NCI-H187 treated with DMSO at 0.1 percent for 48 hours (cell line): ENCODE measurements at regions not wholly inside any gene's neighbourhood (a gene's known extent, or its start where the extent isn't known, plus 50 kb on each side); places are given as distances from the start of the nearest gene placed in this dataset.
"Not testable (repeated sequence)": the region's sequence is repeated elsewhere in the genome, so short reads cannot be mapped to it uniquely, and the experiment has no call there.

Source experiments
- DNase-seq: peaks from one replicate; lab custom pipeline; 2025; lab: John Stamatoyannopoulos, UW

- DNase-seq, result no peak
Measured at GRCh38 chr18:38575648-38576047, 1010.0 kb upstream of the CELF4 start.

DNA sequence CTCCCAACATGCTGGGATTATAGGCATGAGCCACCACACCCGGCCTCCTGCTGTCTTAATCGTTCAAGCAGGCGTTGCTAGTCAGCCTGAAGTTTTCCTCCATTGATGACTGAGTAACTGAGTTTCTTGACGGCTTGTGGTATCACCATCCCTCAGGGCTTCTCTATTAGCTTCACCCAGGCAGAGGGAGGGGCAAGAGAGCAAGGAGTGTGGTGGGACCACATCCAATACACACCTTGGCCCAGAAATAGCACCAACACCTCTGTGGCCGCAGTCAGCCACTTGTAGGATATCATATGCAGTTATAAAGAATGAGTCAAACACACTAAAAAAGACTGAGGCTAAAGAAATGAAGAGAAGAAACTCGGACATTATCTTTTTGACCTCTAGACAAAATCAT, 1009.4 kb upstream of the CELF4 start:
- no peak for DNase-seq

DNA sequence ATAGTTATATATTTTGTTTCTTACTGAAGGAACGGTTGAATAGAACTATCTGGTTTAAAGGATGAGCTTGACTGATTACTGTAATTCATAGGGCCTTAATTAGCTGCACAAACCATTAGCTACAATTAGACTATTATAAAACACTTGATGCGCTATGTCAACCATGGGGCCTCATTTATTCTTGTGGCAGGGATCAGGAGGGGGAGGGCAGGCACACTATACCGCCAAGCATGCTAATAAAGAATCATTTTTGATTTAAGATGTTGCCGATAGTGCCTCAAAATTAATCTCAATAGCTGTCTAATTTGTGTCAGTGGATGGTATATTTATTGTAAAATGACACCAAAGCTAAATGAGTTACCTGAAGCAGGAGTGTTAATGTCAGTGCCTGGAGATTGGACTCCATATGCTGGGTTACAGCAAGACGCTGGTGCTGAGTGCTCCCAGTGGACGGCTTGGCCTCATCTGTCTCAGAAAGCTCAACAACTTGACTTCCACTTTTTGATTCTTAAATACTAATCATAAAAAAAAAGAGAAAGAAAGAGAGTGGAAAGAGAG, 1007.0 kb upstream of the CELF4 start:
- no peak for DNase-seq

DNA sequence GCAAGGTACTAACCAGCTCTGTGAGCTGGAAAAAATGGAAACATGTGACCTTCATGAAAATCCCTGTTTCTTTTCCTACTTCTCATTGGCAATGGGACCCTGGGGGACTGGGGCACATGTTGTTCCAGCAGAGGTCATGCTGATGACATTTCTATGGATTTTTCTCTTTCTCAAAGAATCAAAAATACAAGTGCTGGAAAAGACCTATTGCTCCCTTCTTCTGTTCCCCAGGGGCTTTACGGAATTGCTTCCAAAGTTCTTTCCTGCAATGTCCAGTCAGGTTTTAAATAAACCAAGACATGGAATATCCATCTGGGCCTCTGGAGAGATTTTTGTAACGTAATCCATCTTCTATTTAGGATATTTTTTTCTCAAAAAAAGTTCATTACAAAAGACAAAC, 1006.1 kb upstream of the CELF4 start:
- DNase-seq, result no peak

- no peak for DNase-seq
Measured at GRCh38 chr18:38565513-38565912, 999.9 kb upstream of the CELF4 start.

- no peak for DNase-seq
Measured at GRCh38 chr18:38563396-38563980, 997.9 kb upstream of the CELF4 start.

- DNase-seq, result no peak
Measured at GRCh38 chr18:38557006-38557405, 991.4 kb upstream of the CELF4 start.

GRCh38 chr18:38552732-38553321, 987.2 kb upstream of the CELF4 start:
- DNase-seq, result no peak

GRCh38 chr18:38551881-38552280, 986.3 kb upstream of the CELF4 start:
- no peak for DNase-seq

GRCh38 chr18:38545071-38545470, 979.5 kb upstream of the CELF4 start:
- no peak for DNase-seq

DNA sequence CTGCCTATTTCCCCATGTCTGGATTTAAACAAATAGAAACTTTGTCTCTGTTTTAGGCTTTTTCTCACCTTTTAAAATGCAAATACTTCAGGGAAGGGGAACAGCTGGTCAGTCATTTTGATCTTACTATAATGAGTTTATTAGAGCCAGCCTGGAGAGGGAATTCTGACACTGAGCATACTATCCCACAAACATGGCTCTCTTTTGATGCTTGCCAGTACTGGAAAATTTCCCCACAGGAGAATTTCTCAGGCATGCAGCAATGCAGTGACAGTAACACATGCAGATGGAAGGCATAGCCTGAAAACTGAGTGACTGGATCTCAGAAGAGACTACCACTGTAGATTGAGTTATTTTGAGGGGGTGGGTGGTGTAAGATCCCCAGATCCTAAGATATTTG, 974.3 kb upstream of the CELF4 start:
- no peak for DNase-seq

DNA sequence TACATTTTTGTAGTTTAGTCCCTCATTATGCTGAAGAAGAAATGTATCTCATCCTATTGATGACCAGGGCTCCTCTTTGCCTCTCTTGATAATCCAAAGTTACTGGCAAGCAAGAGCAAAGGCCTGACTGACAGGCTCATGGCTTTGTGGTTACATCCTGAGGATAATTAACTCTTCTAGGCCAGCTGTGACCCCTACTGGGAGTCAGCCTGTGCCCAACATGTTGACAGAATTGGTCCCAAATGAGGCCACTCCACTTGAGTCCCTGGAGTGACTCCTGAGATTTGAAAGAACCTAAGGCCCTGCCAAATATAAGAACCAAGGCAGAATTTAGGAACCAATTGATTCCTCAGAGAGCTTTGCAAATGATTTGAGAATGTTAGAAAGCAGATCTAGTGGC, 973.8 kb upstream of the CELF4 start:
- no peak for DNase-seq

- no peak for DNase-seq
Measured at GRCh38 chr18:38534073-38534472, 968.5 kb upstream of the CELF4 start.

DNA sequence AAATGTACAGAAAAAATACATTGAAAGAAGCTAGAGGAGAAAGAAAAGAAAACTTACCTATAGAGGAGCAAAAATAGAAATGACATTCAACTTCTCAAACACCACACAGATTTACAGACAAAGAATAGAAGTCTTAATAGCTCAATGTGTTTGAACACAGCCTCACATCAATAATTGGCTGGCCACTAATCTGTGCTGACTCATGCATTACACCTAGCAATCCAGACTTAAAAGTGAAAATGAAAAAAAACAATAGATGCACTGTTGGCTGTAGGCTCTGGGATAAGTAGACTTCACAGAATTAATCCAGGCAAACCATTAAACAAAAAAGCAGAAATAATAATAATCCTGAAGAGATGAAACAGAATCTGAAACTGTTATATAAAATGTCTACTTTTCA, 961.3 kb upstream of the CELF4 start:
- no peak for DNase-seq

- no peak for DNase-seq
Measured at GRCh38 chr18:38525039-38525438, 959.4 kb upstream of the CELF4 start.

DNA sequence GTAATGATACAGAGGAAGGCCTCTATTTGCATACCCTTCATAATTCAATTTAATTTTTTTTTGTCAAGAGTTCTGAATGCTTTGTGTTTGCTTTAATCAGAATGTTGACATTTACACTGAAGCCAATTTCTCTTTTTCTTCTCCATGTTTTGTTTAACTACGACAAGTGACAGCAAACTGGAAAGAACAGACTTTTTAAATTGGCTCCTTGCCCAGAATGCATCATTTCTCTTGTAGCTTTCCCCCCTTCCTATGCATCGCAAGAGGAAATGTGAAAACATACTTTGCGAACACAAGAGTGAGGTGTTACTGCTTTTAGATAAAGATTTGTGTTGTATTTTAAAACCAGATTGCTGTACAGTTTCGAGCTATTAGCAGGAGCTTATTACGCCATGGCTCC, 955.2 kb upstream of the CELF4 start:
- DNase-seq, result no peak

- DNase-seq, result no peak
Measured at GRCh38 chr18:38502539-38502938, 936.9 kb upstream of the CELF4 start.

DNA sequence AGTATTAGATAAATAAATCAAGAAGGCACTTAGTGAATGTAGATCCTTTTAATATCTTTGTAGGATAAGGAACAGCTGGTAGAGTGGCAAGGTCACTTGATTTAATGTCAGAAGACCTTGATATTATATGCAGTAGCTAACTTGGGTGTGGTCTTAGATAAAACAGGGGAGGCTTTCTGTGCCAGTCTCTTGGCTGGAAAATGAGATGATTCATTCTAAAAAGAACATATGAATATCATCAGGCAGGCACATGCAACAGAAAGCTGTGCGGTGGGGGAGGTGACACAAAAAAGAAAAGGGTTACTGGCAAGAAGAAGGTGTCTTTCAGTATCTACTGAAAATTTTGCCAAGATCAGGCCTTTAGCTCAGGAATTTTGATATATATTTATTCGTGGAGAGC, 931.7 kb upstream of the CELF4 start:
- no peak for DNase-seq

DNA sequence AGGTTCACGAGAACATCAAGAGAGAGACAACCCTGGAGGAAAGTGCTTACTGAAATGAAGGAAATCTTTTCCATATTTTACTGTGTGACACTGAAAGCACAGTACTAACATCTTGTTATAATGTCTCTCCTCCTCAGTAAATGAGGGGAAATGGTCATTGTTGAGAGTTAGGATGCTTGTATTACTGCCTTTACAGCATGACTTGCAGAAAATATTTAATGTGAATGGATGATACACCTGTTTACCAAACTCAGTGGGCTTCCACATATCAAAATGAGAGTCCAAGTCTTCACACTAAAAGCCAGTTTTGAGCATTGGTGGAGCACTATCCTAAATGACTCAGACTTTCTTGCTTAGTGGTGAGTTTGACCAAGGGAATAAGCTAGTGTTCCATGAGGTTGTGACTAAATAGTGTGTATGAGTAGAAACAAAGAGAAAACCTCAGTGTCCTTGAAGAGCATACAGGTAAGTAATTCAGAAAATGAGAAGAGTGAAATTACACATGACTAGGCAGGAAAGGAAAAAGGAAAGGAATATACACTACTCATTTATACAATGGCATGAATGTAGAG, 930.7 kb upstream of the CELF4 start:
- DNase-seq, result no peak

DNA sequence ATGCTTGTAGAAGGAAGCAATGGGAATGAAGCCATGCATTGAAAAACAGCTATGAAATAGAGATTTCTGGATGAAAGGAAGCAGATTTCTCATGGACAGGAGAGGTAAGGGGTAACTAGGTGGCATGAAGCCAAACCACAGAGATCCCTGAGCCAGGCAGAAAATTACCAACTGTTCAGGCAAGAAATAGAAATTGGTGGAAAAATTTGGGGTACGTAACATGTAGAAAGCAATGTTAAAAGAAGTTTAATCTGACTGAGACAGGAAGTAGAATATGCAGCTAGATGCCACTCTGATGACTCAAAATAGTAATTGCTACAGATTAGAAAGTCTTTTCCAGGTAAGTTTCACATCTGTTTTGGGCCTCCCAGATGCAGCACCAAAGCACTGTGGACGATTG, 928.5 kb upstream of the CELF4 start:
- no peak for DNase-seq

DNA sequence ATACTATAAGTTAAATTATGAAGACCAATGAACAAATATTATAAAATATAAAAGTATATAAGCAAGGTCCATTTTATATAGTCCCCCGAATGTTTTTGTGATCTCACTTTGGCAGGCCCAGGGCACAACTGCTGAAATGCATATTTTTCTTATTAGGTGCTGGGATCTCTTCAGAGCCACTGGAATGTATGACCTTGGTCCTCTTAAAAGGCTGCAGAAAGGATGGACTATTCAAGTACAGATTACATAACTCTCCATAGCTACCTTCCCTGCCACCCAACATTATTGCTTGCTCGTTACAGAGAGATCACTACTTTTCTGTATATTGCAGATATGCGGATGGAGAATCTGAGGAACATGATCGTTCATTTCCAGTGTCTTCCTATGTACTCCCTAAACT, 925.6 kb upstream of the CELF4 start:
- DNase-seq, result no peak

- DNase-seq, result not testable (repeated sequence)
Measured at GRCh38 chr18:38489721-38490120, 924.1 kb upstream of the CELF4 start.

- no peak for DNase-seq
Measured at GRCh38 chr18:38487521-38487920, 921.9 kb upstream of the CELF4 start.

DNA sequence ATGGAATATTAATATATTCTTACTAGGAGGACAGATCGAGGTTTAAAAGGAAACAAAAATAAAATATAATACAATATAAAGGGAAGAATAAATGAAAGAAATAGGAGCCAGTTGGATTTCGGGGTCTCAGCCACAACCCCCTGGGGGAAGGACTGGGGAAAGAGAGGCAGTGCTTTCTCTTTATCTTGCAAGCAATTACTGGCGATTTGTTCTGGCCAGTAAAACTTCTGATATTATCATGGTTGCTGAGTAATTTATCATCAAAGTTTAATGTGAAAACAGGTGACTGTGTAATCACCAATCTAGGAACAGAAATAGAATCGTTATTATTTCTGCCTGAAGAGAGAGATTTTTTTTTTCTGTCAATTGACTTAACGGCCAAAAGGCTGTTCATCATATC, 917.7 kb upstream of the CELF4 start:
- no peak for DNase-seq
